COLO829 (cell line): ENCODE measurements at regions not wholly inside any gene's neighbourhood (a gene's known extent, or its start where the extent isn't known, plus 50 kb on each side); places are given as distances from the start of the nearest gene placed in this dataset.
"Not testable (repeated sequence)": the region's sequence is repeated elsewhere in the genome, so short reads cannot be mapped to it uniquely, and the experiment has no call there.

ENCODE experiments used
- DNase-seq: peaks from one replicate; pipeline ENCODE4 v3.0.0; 2012; ENCODE audit warnings: low spot score

DNA sequence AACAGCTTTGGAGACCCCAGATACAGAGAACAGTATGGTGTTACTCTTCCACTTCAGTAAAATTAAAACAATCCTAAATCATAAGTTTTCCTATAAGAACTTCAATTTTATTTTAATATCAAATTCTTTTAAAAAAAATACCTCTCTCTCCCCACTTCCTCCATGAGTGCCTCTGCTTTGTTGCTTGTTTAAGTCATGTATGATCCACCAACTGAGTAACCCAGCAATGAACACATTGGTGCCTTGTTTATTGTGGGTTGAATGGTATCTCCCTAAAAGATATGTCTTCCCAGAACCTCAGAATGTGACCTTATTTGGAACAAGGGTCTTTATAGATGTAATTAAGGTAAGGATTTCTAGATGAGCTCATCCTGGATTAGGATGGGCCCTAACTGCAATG lies 143.5 kb upstream of the EGLN3 start:
- no peak for DNase-seq

DNA sequence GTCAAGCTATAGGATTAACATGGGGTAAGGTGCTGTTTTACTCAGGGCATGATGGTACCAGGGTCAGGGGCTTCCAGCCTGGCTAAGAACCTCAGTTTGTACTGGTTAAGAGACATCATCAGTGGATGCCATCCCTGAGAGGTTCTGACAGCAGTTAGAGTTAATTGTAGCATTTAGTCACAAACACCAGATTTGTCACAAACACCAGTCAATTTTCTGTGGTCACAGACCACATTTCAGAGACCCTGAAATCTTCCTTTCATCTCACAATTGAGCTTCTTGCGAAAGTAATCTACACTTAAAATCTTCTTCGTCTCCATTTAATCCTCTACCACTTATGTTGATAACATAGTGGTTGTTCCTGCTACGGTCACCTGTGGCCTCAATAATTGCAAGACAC lies 143.0 kb upstream of the EGLN3 start:
- no peak for DNase-seq

DNA sequence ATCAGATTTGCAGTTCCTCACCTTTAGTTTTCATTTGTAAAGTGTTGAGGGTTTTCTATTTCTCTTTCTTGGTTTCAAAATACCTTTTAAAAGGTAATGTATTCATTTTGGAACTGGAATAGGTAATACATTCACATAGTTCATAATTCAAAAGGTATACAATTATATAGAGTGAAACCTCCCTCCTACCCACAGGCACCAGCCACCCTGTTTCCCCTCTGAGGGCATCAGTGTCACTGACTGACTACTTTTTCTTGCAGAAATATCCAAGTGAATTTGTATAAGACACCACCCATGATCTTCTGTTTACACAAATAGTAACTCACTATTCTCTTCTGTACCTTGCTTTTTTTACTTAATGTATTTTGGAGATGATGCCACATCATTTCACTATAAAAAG lies 139.6 kb upstream of the EGLN3 start:
- no peak for DNase-seq

DNA sequence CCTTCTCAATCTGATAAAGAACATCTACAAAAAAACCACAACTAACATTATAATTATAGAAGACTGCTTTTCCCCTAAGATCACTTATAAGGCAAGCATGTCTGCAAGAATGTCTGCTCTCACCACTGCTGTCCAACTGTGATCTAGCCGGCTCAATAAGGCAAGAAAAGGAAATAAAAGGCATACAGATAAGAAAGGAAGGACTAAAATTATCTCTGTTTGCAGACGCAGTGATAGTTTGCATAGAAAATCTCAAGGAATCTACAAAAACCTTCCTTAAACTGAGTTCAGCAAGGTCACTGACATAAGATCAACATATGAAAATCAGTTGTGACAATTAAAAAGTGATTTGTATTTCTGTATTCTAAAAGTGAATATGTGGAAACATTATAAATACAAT lies 138.0 kb upstream of the EGLN3 start:
- no peak for DNase-seq

DNA sequence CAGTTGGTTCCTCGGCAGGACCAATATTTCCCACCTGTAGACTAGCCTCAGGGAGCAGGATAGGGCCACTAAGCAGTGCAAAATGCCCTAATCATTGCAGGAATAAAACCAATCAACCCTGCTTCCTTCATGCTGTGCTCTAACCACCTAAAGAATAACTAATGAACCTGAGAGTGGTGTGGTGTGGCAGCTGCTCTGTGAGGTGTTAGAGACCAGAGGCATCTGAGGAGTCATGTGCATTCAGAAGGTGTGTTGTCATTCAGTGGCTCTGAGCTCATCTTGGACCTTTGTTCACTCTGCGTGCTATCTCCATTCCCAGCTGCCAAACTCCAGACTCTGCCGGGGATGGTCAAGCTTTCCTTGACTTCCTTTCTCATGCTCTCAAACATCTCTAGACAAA lies 136.7 kb upstream of the EGLN3 start:
- DNase-seq, result no peak

DNA sequence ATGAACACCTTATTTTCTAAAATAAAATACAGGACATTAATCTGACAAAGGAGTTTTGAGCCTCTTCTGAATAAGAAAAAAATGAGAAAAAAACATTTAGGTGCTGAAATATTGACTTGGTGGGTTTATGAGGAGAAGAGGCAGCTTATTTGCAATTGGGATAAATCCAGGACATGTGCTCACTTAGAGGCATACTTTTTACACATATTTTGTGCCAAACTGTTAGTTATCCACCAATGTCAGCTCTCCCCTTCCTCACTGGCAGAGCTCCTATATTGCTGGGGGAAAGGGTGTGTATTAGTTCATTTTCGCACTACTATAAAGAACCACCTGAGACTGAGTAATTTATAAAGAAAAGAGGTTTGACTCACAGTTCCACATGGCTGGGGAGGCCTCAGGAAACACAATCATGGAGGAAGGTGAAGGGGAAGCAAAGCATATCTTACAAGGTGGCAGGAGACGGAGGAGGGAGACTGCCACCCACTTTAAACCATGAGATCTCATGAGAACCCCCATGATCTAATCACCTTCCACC lies 135.4 kb upstream of the EGLN3 start:
- DNase-seq, result no peak

DNA sequence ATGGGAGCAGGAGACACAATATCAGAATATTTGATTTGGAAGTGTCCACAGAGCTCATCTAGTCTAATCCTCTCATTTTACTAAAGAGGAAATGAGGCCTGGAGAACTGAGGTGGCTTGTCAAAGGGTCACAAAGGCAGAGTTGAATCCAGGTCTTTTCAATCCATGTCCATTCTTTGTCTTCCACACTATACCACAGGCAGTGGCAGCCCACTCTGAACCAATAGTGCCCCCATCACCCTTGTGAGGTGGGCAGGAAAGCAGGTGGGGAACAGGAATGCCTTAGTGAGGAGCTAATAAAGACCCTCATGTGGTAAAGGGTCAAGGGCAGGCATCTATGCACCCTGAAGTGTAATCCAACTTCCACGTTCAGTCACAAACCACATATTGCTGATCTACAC lies 134.8 kb upstream of the EGLN3 start:
- no peak for DNase-seq

DNA sequence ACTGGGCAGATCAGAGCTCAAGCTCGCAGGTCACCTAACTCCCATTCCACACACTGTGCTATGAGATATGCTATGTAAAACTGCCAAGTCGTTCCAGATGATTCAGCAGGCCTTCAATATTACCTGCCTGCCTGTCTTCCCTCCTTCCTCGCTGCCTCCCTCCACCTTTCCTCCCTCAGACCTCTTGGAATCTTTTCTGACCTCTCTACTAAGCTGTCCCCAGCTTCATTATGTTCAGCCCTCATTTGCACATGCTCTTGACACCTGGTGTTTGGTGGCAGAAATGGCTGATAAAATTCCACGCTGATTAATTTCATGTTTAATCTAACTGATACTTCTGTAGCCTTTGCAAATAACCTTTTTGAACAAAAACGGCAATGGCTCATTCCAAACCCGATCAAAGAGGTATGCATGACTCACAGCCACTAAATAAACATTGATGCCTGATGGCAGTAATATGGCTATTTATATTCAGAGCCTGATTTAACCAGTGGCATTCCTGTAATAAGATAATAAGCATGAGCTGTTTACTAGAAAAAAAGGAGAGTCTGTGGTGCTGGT lies 130.8 kb upstream of the EGLN3 start:
- peak; percentile 64 for DNase-seq

DNA sequence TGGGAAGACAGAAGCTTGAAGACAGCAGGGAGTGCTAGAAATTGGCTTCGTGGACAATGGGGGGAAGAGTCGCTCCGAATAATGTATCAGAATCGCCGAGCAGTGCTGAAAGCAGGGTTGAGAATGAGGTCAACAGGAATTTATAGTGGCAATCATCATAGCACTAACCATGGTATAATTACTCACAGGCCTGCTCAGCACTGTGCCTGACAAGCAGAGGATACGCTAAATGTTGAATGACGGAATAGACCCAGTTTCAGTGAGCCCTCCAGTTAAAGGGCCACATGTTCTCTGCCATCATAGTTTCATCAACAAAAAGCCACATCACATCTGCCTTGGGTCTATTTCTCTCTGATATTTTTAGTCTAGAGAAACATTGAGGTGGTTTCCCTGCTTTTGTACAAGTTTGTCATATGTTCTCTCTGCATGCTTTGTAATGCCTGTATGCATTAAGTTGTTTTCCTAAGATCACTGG lies 130.3 kb upstream of the EGLN3 start:
- no peak for DNase-seq

DNA sequence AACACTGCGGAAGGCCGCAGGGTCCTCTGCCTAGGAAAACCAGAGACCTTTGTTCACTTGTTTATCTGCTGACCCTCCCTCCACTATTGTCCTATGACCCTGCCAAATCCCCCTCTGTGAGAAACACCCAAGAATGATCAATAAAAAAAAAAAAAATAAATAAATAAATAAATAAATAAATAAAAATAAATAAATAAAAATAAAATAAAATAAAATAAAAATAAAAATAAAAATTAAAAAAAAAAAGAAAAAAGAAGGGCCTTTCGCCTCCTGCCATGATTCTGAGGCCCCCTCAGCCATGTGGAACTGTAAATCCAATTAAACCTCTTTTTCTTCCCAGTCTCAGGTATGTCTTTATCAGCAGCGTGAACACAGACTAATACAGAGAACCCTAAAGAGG lies 128.8 kb upstream of the EGLN3 start:
- DNase-seq, result not testable (repeated sequence)

DNA sequence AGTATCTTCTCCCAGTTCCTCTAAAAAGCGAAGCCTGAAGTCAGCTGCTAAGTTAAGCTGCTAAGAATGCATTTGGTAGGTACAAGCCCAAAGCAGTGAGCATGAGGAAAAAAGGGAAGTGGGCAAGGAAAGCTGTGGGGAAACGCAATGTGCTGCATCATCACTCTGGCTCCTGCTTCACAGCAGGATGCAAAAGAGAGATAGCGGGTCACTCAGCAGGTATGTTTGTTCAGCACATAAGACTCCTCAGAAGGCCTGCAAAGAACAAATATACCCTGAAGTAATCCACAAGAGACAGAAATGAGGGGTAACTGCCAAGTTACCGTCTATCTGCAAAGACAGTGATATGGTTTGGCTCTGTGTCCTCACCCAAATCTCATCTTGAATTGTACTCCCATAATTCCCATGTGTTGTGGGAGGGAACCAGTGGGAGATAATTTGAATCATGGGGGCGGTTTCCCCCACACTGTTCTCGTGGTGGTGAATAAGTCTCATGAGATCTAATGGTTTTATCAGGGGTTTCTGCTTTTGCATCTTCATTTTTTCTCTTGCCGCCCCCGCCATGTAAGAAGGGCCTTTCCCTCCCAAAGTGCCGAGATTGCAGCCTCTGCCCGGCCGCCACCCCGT lies 127.4 kb upstream of the EGLN3 start:
- no peak for DNase-seq

DNA sequence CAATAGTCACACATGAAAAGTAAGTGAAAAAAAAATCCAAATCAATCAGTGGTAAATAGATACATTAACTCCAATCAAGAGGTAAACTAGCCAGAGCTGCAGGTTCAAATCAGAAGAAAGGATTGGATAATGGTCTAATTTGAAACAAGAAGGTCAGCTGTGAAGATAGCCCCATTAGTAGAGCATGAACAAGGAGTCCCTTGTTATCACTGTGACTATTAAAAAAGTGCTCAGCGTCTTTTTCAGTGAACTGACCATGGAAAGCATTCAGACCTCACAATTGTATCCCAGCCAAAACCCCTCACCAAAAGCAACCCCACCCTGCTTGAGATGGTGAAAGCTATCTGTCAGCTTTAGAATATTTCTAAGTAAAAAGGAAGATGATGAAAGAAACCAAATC lies 125.0 kb upstream of the EGLN3 start:
- DNase-seq, result peak; percentile 66

DNA sequence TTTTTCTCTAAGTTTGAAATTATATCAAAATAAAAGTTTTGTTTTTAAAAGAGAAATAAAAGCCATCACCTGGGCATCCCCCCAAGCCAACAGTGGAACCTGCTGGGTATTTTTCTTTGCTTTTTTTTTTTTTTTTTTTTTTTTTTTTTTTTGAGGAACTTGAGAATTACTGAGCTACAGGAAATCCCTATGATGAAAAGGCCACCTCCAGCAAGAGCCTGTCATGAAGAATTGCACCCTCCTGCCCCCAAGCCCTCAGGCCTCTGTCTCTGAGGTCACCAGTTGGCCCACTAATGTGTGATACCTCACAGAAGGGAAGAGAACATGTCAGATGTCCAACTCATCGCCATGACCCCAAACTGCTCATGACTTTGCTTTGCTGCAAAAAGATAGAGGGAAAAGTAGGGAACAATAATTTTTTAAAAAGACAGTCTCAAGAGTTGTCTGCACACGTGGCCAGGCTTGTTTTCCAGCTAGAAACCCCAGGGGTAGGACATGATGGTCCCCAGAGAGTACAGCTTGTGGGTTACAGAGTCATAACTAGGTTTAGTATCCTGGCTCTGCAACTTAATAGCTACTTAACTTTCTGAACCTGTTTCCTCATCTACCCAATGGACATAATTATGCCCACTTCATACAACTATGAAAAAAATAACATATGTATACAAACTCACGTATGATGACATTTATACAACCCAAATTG lies 124.3 kb upstream of the EGLN3 start:
- DNase-seq, result no peak

DNA sequence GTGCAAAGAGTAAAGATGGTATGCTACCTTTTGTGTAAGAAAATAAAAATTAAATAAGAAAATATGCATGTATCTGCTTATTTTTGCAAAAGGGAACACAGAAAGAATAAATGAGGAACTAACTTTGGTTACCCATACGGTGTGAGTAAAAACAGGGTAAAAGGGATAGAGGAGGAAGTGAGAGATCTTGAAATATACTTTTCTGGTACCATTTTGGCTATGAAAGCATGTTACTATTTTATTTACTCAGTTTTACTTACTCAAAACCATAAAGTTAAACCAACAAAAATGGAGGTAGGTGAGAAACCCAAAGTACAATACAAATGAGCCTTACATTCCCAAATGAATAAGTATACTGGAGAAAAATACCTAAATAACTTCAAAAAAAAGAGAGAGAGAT lies 122.0 kb upstream of the EGLN3 start:
- no peak for DNase-seq

DNA sequence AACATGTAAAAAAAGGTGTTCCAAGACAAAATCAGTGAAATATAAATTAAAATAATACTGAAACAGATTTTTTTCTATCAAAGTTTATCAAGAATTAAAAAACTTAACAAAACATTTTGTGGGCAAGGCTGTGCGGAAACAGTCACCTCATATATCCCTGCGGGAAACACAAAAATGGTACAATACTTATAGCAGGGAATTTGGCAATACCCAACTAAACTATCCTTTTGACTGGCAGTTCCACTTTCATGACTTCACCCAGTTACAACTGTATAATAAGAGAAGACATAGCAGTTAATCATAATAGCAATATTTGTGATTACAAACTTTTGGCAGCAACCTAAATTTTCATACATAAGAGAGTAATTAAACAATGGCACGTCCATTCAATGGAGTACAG lies 121.5 kb upstream of the EGLN3 start:
- no peak for DNase-seq

DNA sequence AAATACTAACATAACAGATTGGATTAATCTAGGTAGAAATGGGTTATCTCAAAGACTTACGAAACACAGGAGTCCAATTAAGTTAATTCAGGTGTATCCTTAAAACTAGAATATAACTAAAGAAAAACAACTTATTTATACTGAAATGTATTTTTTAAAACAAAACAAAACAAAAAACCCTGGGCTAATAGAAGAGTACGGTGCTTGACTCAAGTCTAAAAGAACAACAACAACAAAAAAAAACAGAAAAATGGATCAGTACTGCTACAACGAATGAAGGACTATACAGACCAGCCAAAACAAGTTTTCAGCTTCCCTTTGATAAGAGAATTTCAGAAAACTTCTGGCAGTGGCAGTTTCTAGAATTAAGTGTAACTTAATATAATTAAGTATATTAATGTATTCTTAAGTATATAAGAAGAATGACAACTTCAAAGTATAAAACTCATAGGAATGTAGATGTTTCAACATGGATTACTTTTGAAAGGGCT lies 120.1 kb upstream of the EGLN3 start:
- DNase-seq, result no peak

DNA sequence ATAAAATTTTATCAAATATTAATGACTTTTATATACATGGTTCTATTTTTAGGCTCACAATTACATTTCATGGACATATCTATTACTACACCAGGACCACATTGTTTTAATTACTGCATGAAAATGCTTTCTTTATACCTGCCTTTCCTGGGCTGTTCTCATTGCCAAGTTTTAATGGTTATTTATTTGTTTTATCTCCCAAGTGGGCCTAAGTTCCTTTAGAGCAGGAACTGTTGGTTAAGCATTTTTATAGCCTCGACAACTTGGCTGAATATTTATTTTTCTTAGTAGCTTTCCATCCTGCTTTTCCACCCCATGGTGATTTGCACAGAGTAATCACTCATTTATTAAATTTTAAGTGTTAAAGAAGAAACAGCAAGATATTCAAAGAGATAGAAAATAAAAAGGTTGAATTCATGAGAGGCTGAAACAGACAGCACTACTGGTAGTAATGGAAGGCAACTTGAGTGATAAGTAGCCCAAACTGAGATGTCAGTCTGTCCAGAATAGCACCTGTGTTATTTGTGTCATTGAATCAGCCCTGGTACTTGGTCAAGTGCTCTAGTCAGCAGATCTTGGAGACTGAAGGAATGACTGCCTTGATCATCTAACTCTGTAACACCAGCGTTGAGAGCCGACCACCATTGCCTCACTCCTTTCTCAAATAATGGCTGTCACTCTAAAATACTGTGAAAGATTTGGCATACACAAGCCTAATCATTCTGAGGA lies 119.1 kb upstream of the EGLN3 start:
- DNase-seq, result no peak

DNA sequence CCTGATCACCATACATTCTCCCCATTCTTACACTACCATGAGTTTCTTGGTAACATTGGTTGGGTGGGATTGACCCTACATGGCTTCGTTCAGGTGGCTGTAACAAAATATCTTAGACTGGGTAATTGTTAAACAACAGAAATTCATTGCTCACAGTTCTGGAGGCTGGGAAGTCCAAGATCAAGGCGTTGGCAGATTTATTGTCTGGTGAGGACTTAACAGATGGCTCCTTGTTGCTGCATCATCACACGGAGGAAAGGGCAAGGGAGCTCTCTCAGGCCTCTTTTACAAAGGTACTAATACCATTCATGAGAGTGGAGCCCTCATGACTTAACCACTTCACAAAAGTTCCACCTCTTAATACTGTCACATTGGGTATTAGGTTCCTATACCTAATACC lies 116.7 kb upstream of the EGLN3 start:
- no peak for DNase-seq

DNA sequence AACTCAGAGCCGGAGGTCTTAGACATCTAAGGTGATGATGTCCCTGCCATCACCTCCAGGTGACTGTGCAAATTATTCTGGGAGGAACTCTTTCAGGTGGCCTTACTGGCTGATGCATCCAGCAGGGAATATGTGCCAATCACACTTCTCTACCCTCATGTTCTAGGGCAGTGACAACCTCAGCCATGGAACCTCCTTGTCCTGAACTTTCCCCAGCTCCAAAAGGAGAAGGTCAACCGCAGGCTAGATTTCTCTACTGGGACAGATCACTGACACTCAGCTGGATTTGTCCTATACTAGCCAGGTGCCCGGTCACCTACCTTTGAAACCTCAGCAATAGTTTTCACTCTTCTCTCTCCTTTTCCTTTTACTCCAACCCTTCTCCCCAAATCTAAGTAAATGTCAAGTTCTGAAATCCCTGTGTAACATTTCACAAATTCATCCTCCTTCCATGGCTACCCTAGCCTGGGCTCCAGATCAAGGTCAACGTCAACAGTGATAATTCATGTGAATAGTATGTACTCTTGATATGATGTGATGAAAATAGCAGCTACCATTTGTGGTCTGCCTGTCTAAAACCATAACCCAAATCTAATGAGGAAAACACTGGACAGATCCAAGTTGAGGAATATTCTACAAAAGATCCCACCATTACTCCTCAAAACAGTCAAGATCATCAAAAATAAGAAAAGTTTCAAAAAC lies 115.0 kb upstream of the EGLN3 start:
- DNase-seq, result no peak

DNA sequence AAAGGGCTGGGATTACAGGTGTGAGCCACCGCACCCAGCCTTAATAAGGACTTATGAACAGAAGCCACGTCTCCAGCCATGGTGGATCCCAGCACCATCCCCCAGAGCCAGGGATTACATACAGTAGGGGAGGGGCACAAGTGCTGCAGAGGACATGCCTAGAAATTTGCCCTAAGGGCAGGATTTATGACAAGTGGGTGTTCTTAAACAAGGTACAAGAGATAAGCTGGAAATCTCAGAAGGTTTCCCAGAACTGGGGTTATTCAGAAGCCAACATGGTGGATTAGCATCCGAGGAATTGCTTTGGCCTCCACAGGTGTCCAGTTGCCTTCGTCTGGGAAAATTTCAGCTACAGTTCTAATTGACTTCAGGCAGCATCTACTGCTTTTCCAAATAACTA lies 114.4 kb upstream of the EGLN3 start:
- DNase-seq, result no peak

DNA sequence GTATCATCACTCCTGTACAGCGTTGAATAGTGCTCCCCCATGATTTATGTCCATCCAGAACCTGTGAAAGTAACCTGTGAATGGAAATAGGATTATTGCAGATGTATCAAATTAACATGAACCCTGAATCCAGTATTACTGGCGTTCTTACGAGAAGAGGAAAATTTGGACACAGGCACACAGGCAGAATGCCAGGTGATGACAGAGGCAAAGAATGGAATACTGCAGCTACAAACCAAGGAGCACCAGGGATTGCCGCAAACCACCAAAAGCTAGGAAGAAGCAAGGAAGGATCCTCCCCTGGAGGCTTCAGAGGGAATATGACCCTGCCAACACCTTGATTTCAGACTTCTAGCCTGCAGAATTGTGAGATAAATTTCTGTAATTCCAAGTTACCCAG lies 113.5 kb upstream of the EGLN3 start:
- DNase-seq, result no peak
